Neural crest cell (in vitro differentiated cells): ENCODE measurements at regions not wholly inside any gene's neighbourhood (a gene's known extent, or its start where the extent isn't known, plus 50 kb on each side); places are given as distances from the start of the nearest gene placed in this dataset.
"Not testable (repeated sequence)": the region's sequence is repeated elsewhere in the genome, so short reads cannot be mapped to it uniquely, and the experiment has no call there.

ENCODE experiments used
- DNase-seq: peaks from one replicate; pipeline ENCODE4 v3.0.0; 2021; ENCODE audit warnings: low read depth, mixed read lengths, low spot score
- H3K27ac Mint-ChIP-seq: one replicate; pipeline ENCODE4 v1.8.0; 2021; ENCODE audit warnings: mild to moderate bottlenecking, mixed read lengths; ENCODE audit not compliant: unreplicated experiment
- H3K27me3 Mint-ChIP-seq: 2 replicates; pipeline ENCODE4 v1.8.0; 2021; ENCODE audit warnings: low read depth, mild to moderate bottlenecking, mixed read lengths
- H3K36me3 Mint-ChIP-seq: 2 replicates; pipeline ENCODE4 v1.8.0; 2021; ENCODE audit warnings: low read depth, mild to moderate bottlenecking, mixed read lengths
- H3K4me1 Mint-ChIP-seq: 2 replicates; pipeline ENCODE4 v1.8.0; 2021; ENCODE audit warnings: mixed read lengths
- H3K4me3 Mint-ChIP-seq: one replicate; pipeline ENCODE4 v1.8.0; 2021; ENCODE audit warnings: mild to moderate bottlenecking, mixed read lengths
- H3K9me3 Mint-ChIP-seq: 2 replicates; pipeline ENCODE4 v1.8.0; 2021; ENCODE audit warnings: mixed read lengths
- CTCF ChIP-seq: fragments of 200-600 bp; sonication (generic); conservative IDR thresholded peaks from 2 replicates; pipeline ENCODE4 v1.5.0; 2021; ENCODE audit warnings: antibody characterized with exemption, mild to moderate bottlenecking

GRCh38 chr5:53302529-53302928 is 177.9 kb upstream of the FST start:
- Mint-ChIP-seq H3K27me3 (no peaks in the 10 kb centered on the region), H3K9me3 (peaks cover 13% of the 10 kb centered on the region), H3K36me3 (no peaks in the 10 kb centered on the region), H3K4me3 (no peak overlapping the region), H3K27ac (no peak overlapping the region), H3K4me1 (no peaks in the 10 kb centered on the region)
- no peak for TF ChIP-seq CTCF
- DNase-seq, result no peak

GRCh38 chr5:53303105-53303504 is 177.3 kb upstream of the FST start:
- Mint-ChIP-seq H3K36me3 (peaks cover 2% of the 10 kb centered on the region), H3K27ac (no peak overlapping the region), H3K9me3 (peaks cover 13% of the 10 kb centered on the region), H3K27me3 (no peaks in the 10 kb centered on the region), H3K4me3 (no peak overlapping the region), H3K4me1 (no peaks in the 10 kb centered on the region)
- no peak for TF ChIP-seq CTCF
- DNase-seq, result no peak

GRCh38 chr5:53305316-53305715 is 175.1 kb upstream of the FST start:
- DNase-seq, H3K27me3 Mint-ChIP-seq, H3K4me1 Mint-ChIP-seq, H3K36me3 Mint-ChIP-seq, H3K27ac Mint-ChIP-seq, H3K4me3 Mint-ChIP-seq: not testable (repeated sequence)
- peaks cover 21% of the 10 kb centered on the region for H3K9me3 Mint-ChIP-seq

- Mint-ChIP-seq H3K36me3 (peaks cover 5% of the 10 kb centered on the region), H3K4me1 (no peaks in the 10 kb centered on the region), H3K4me3 (no peak overlapping the region), H3K27ac (no peak overlapping the region), H3K27me3 (no peaks in the 10 kb centered on the region), H3K9me3 (peaks cover 21% of the 10 kb centered on the region)
- no peak for DNase-seq
- no peak for TF ChIP-seq CTCF
Observed at GRCh38 chr5:53309653-53310052, 170.8 kb upstream of the FST start.

GRCh38 chr5:53311681-53312080 is 168.7 kb upstream of the FST start:
- no peaks in the 10 kb centered on the region for H3K27me3 Mint-ChIP-seq
- TF ChIP-seq CTCF, result no peak
- no peaks in the 10 kb centered on the region for H3K4me1 Mint-ChIP-seq
- no peak overlapping the region for H3K27ac Mint-ChIP-seq
- H3K36me3 Mint-ChIP-seq, result peaks cover 5% of the 10 kb centered on the region
- no peak overlapping the region for H3K4me3 Mint-ChIP-seq
- peaks cover 17% of the 10 kb centered on the region for H3K9me3 Mint-ChIP-seq
- DNase-seq, result no peak

- DNase-seq, result no peak
- H3K36me3 Mint-ChIP-seq, result peaks cover 3% of the 10 kb centered on the region
- H3K9me3 Mint-ChIP-seq, result peaks cover 13% of the 10 kb centered on the region
- H3K27ac Mint-ChIP-seq, result no peak overlapping the region
- H3K27me3 Mint-ChIP-seq, result no peaks in the 10 kb centered on the region
- H3K4me1 Mint-ChIP-seq, result no peaks in the 10 kb centered on the region
- no peak for TF ChIP-seq CTCF
- no peak overlapping the region for H3K4me3 Mint-ChIP-seq
Observed at GRCh38 chr5:53313145-53313544, 167.3 kb upstream of the FST start.
